ENCODE measurements at regions not wholly inside any gene's neighbourhood (a gene's known extent, or its start where the extent isn't known, plus 50 kb on each side); places are given as distances from the start of the nearest gene placed in this dataset.

DNA sequence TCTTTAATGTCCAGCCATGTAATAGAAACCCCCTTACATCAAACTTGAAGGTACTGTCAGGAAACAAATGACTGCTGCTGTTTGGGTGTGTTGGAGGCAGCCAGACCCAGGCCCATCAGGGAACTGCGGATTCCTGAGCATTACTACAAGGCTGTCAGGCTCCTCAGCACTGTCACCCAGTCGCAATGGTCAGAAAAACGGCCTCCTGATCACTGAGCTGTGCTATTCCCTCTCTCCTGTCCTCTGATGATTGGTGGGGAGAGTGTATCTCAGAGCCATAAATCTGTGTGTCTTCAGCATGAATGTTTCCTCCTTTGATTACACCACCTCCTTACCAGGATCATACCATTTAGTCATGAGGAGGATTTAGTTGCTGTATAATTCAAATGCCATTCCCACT, 135.2 kb upstream of the GADL1 start:
- Histone ChIP-seq H3K9me3 (ENCODE audit: low read length) (no peaks in the 10 kb centered on the region), H3F3A (ENCODE audit: insufficient read depth, low read length) (no peaks in the 10 kb centered on the region), H3K9ac (ENCODE audit: low read length) (no peak overlapping the region), H2AFZ (ENCODE audit: low read length) (no peak overlapping the region), H3K4me3 (ENCODE audit: low read depth, low read length, poor library complexity, severe bottlenecking) (no peak overlapping the region), H3K9me2 (ENCODE audit: low read depth, low read length) (no peaks in the 10 kb centered on the region), H3K27me3 (ENCODE audit: insufficient read depth, low read length) (no peaks in the 10 kb centered on the region), H4K20me1 (ENCODE audit: insufficient read depth, low read length) (no peaks in the 10 kb centered on the region), H3K4me1 (ENCODE audit: insufficient read depth, low read length, severe bottlenecking) (no peaks in the 10 kb centered on the region), H3K79me2 (ENCODE audit: insufficient read depth, low read length) (no peaks in the 10 kb centered on the region), H3K27ac (ENCODE audit: low read depth, low read length, poor library complexity, severe bottlenecking) (no peak overlapping the region), H3K36me3 (ENCODE audit: insufficient read depth, low read length) (no peaks in the 10 kb centered on the region), H3K4me2 (ENCODE audit: low read length) (no peak overlapping the region)
- TF ChIP-seq, protein P1, sequence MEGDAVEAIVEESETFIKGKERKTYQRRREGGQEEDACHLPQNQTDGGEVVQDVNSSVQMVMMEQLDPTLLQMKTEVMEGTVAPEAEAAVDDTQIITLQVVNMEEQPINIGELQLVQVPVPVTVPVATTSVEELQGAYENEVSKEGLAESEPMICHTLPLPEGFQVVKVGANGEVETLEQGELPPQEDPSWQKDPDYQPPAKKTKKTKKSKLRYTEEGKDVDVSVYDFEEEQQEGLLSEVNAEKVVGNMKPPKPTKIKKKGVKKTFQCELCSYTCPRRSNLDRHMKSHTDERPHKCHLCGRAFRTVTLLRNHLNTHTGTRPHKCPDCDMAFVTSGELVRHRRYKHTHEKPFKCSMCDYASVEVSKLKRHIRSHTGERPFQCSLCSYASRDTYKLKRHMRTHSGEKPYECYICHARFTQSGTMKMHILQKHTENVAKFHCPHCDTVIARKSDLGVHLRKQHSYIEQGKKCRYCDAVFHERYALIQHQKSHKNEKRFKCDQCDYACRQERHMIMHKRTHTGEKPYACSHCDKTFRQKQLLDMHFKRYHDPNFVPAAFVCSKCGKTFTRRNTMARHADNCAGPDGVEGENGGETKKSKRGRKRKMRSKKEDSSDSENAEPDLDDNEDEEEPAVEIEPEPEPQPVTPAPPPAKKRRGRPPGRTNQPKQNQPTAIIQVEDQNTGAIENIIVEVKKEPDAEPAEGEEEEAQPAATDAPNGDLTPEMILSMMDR (IDR thresholded peaks at IDR 0.05; ENCODE audit: low read length): no peak

DNA sequence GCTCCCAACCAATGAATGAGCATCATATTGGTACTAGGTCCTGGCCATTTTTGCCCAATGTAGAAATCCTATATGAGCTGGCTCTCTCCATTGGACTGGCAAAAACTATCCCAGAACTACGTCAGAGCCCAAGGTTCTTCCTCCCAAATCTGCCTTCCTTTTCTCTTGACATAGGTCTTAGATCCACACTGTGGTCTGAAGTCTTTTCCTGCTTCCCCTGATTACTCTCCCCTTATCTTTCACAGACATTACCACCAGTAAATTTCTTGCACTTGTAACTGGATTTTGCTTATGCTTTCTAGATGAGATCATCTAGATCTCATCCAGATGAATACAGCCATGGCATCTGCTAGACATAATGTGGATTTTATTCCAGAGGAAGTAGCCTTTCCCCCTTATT, 141.2 kb upstream of the GADL1 start:
- H3K9me2 ChIP-seq (ENCODE audit: low read depth, low read length): no peaks in the 10 kb centered on the region
- H4K20me1 ChIP-seq (ENCODE audit: insufficient read depth, low read length): no peaks in the 10 kb centered on the region
- no peaks in the 10 kb centered on the region for H3F3A ChIP-seq (ENCODE audit: insufficient read depth, low read length)
- H2AFZ ChIP-seq (ENCODE audit: low read length): no peak overlapping the region
- H3K4me1 ChIP-seq (ENCODE audit: insufficient read depth, low read length, severe bottlenecking): no peaks in the 10 kb centered on the region
- H3K9ac ChIP-seq (ENCODE audit: low read length): no peak overlapping the region
- H3K79me2 ChIP-seq (ENCODE audit: insufficient read depth, low read length): no peaks in the 10 kb centered on the region
- no peaks in the 10 kb centered on the region for H3K36me3 ChIP-seq (ENCODE audit: insufficient read depth, low read length)
- no peak overlapping the region for H3K4me3 ChIP-seq (ENCODE audit: low read depth, low read length, poor library complexity, severe bottlenecking)
- H3K9me3 ChIP-seq (ENCODE audit: low read length): no peaks in the 10 kb centered on the region
- no peak overlapping the region for H3K4me2 ChIP-seq (ENCODE audit: low read length)
- TF ChIP-seq, protein P1 (IDR thresholded peaks at IDR 0.05; ENCODE audit: low read length): no peak
- TF ChIP-seq EZH2 (IDR thresholded peaks at IDR 0.05; ENCODE audit: borderline replicate concordance, low read length): no peak
- no peak overlapping the region for H3K27ac ChIP-seq (ENCODE audit: low read depth, low read length, poor library complexity, severe bottlenecking)
- H3K27me3 ChIP-seq (ENCODE audit: insufficient read depth, low read length): no peaks in the 10 kb centered on the region

DNA sequence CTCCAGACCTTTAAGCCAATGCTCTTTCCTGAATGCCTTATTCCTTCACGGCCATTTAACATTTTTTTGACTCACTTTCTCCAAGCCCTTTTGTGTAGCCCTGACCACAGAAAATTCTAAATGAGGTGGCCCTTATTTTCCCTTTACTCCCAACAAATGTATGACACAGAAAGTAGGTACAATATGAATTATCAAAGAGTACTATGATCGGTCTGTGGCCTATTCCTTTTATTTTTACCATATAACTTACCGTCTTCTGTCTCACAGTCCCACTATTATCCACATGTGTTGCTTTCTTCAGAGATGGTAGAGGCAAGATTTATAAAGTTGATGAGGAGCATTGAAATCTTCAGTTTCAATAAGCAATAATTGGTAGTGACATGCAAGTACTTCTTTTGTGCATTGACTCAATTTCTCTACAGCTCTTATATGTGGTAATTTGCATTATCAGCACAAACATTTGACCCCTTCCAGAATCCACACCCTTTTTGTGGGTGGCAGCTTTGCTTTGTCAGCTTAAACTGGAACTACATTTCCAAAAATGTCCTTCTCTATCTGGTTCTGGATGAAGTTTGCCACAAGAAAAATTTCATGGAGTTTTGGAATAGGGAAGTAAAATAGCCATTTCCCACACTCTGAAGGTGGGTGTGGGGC, 143.8 kb upstream of the GADL1 start:
- H4K20me1 ChIP-seq (ENCODE audit: insufficient read depth, low read length): no peaks in the 10 kb centered on the region
- H3K9me3 ChIP-seq (ENCODE audit: low read length): no peaks in the 10 kb centered on the region
- no peak overlapping the region for H2AFZ ChIP-seq (ENCODE audit: low read length)
- no peak overlapping the region for H3K4me3 ChIP-seq (ENCODE audit: low read depth, low read length, poor library complexity, severe bottlenecking)
- no peaks in the 10 kb centered on the region for H3K36me3 ChIP-seq (ENCODE audit: insufficient read depth, low read length)
- no peaks in the 10 kb centered on the region for H3K4me1 ChIP-seq (ENCODE audit: insufficient read depth, low read length, severe bottlenecking)
- H3K79me2 ChIP-seq (ENCODE audit: insufficient read depth, low read length): no peaks in the 10 kb centered on the region
- no peak overlapping the region for H3K27ac ChIP-seq (ENCODE audit: low read depth, low read length, poor library complexity, severe bottlenecking)
- no peaks in the 10 kb centered on the region for H3K27me3 ChIP-seq (ENCODE audit: insufficient read depth, low read length)
- no peaks in the 10 kb centered on the region for H3K9me2 ChIP-seq (ENCODE audit: low read depth, low read length)
- no peaks in the 10 kb centered on the region for H3F3A ChIP-seq (ENCODE audit: insufficient read depth, low read length)
- no peak overlapping the region for H3K4me2 ChIP-seq (ENCODE audit: low read length)
- no peak for TF ChIP-seq EZH2 (IDR thresholded peaks at IDR 0.05; ENCODE audit: borderline replicate concordance, low read length)
- TF ChIP-seq, protein P1 (IDR thresholded peaks at IDR 0.05; ENCODE audit: low read length): no peak
- H3K9ac ChIP-seq (ENCODE audit: low read length): no peak overlapping the region
